ENCODE measurements at regions not wholly inside any gene's neighbourhood (a gene's known extent, or its start where the extent isn't known, plus 50 kb on each side); places are given as distances from the start of the nearest gene placed in this dataset.

- no peak overlapping the region for H3K4me3 ChIP-seq (ENCODE audit: low read depth, low read length)
- no peak for TF ChIP-seq CTCF (IDR thresholded peaks at IDR 0.05; ENCODE audit: insufficient read depth, low read length)
- DNase-seq (ENCODE audit: low read depth), result no peak
These were observed 364.6 kb upstream of the AGTR1 start for GRCh38 chr3:148333091-148333490.

- no peak for TF ChIP-seq CTCF (IDR thresholded peaks at IDR 0.05; ENCODE audit: insufficient read depth, low read length)
These were observed 362.1 kb upstream of the AGTR1 start for GRCh38 chr3:148335612-148336011.

GRCh38 chr3:148343416-148343815 lies 354.3 kb upstream of the AGTR1 start:
- no peak for TF ChIP-seq CTCF (IDR thresholded peaks at IDR 0.05; ENCODE audit: insufficient read depth, low read length)
- no peak for DNase-seq (ENCODE audit: low read depth)
- no peak overlapping the region for H3K4me3 ChIP-seq (ENCODE audit: low read depth, low read length)

More at GRCh38 chr3:148335612-148336011, 362.1 kb upstream of the AGTR1 start:
- no peak overlapping the region for H3K4me3 ChIP-seq (ENCODE audit: low read depth, low read length)
- DNase-seq (ENCODE audit: low read depth), result no peak

- no peak overlapping the region for H3K4me3 ChIP-seq (ENCODE audit: low read depth, low read length)
- DNase-seq (ENCODE audit: low read depth), result no peak
- no peak for TF ChIP-seq CTCF (IDR thresholded peaks at IDR 0.05; ENCODE audit: insufficient read depth, low read length)
These were observed 353.2 kb upstream of the AGTR1 start for GRCh38 chr3:148344521-148344920.

GRCh38 chr3:148360051-148360450 lies 337.7 kb upstream of the AGTR1 start:
- DNase-seq (ENCODE audit: low read depth), result peak; percentile 70
- no peak overlapping the region for H3K4me3 ChIP-seq (ENCODE audit: low read depth, low read length)
- TF ChIP-seq CTCF (IDR thresholded peaks at IDR 0.05; ENCODE audit: insufficient read depth, low read length), result no peak

- peak; percentile 32 for TF ChIP-seq CTCF (IDR thresholded peaks at IDR 0.05; ENCODE audit: insufficient read depth, low read length)
- DNase-seq (ENCODE audit: low read depth), result peak; percentile 38
- no peak overlapping the region for H3K4me3 ChIP-seq (ENCODE audit: low read depth, low read length)
These were observed 330.8 kb upstream of the AGTR1 start for GRCh38 chr3:148366743-148367410.

- no peak overlapping the region for H3K4me3 ChIP-seq (ENCODE audit: low read depth, low read length)
- no peak for DNase-seq (ENCODE audit: low read depth)
- no peak for TF ChIP-seq CTCF (IDR thresholded peaks at IDR 0.05; ENCODE audit: insufficient read depth, low read length)
These were observed 329.9 kb upstream of the AGTR1 start for GRCh38 chr3:148367756-148368155.

Data from fibroblast of the aortic adventitia (primary cell).